ENCODE measurements at regions not wholly inside any gene's neighbourhood (a gene's known extent, or its start where the extent isn't known, plus 50 kb on each side); places are given as distances from the start of the nearest gene placed in this dataset.

- TF ChIP-seq GATA3 (IDR thresholded peaks at IDR 0.05; ENCODE audit: low read depth, low read length) (no peak), GATA2 (IDR thresholded peaks at IDR 0.05; ENCODE audit: low read depth, low read length) (no peak)
Measured at GRCh38 chr11:123307276-123307675, 112.2 kb upstream of the CLMP start.
